SK-N-SH treated with all-trans-retinoic acid at 6 μM for 48 hours (cell line): ENCODE measurements at regions not wholly inside any gene's neighbourhood (a gene's known extent, or its start where the extent isn't known, plus 50 kb on each side); places are given as distances from the start of the nearest gene placed in this dataset.

Experiments
- ATAC-seq: fragments of 200-7000 bp; cut with Tn5 transposase; 3 replicates; pipeline ENCODE4 v1.9.1; 2020; ENCODE audit warnings: mild to moderate bottlenecking, moderate library complexity
- ARNTL ChIP-seq: fragments of 450-650 bp; formaldehyde crosslinking; IDR thresholded peaks from 2 replicates; pipeline ENCODE4 v1.5.0; 2020; ENCODE audit warnings: low read depth, mild to moderate bottlenecking, moderate library complexity, borderline replicate concordance
- BACH2 ChIP-seq: fragments of 250-450 bp; sonication (Bioruptor Pico); IDR thresholded peaks from 2 replicates; pipeline ENCODE4 v1.9.0; 2021; ENCODE audit warnings: mild to moderate bottlenecking, borderline replicate concordance
- CSDC2 ChIP-seq: fragments of 250-450 bp; sonication (Bioruptor Pico); IDR thresholded peaks from 2 replicates; pipeline ENCODE4 v1.5.0; 2020; ENCODE audit warnings: mild to moderate bottlenecking, moderate library complexity
- ESRRG ChIP-seq: fragments of 250-450 bp; sonication (Bioruptor Pico); IDR thresholded peaks from 2 replicates; pipeline ENCODE4 v1.6.1; 2021; ENCODE audit warnings: mild to moderate bottlenecking
- GLIS3 ChIP-seq: fragments of 250-450 bp; sonication (Bioruptor Pico); IDR thresholded peaks from 2 replicates; pipeline ENCODE4 v1.5.0; 2020; ENCODE audit warnings: mild to moderate bottlenecking, moderate library complexity
- ISL1 ChIP-seq: fragments of 250-450 bp; sonication (Bioruptor Pico); IDR thresholded peaks from 2 replicates; pipeline ENCODE4 v2.1.2; 2022; ENCODE audit warnings: mild to moderate bottlenecking, moderate library complexity
- OSR1 ChIP-seq: fragments of 250-450 bp; sonication (Bioruptor Pico); IDR thresholded peaks from 2 replicates; pipeline ENCODE4 v1.8.0; 2022; ENCODE audit warnings: moderate library complexity, mild to moderate bottlenecking, inconsistent platforms
- POU6F1 ChIP-seq: fragments of 250-450 bp; sonication (Bioruptor Pico); IDR thresholded peaks from 2 replicates; pipeline ENCODE4 v1.8.0; 2021; ENCODE audit warnings: low read depth, mild to moderate bottlenecking, moderate library complexity, borderline replicate concordance
- PPARA ChIP-seq: fragments of 250-450 bp; sonication (Bioruptor Pico); IDR thresholded peaks from 2 replicates; pipeline ENCODE4 v1.5.0; 2020; ENCODE audit warnings: mild to moderate bottlenecking, borderline replicate concordance
- RARB ChIP-seq: fragments of 250-450 bp; sonication (Bioruptor Pico); IDR thresholded peaks from 2 replicates; pipeline ENCODE4 v1.8.0; 2021; ENCODE audit warnings: mild to moderate bottlenecking, moderate library complexity
- SNAI2 ChIP-seq: fragments of 250-450 bp; sonication (Bioruptor Pico); IDR thresholded peaks from 2 replicates; pipeline ENCODE4 v1.5.0; 2020; ENCODE audit warnings: mild to moderate bottlenecking, moderate library complexity
- TCF4 ChIP-seq: fragments of 250-450 bp; sonication (Bioruptor Pico); IDR thresholded peaks from 2 replicates; pipeline ENCODE4 v1.8.0; 2021; ENCODE audit warnings: mild to moderate bottlenecking, moderate library complexity, borderline replicate concordance
- TOX ChIP-seq: fragments of 250-450 bp; sonication (Bioruptor Pico); IDR thresholded peaks from 2 replicates; pipeline ENCODE4 v1.8.0; 2021; ENCODE audit warnings: mild to moderate bottlenecking, moderate library complexity, borderline replicate concordance
- ZC3H10 ChIP-seq: fragments of 250-450 bp; sonication (Bioruptor Pico); IDR thresholded peaks from 2 replicates; pipeline ENCODE4 v1.5.1; 2021; ENCODE audit warnings: mild to moderate bottlenecking, moderate library complexity
- ZFP3 ChIP-seq: fragments of 250-450 bp; sonication (Bioruptor Pico); IDR thresholded peaks from 2 replicates; pipeline ENCODE4 v1.5.0; 2020; ENCODE audit warnings: mild to moderate bottlenecking, moderate library complexity
- ZNF565 ChIP-seq: fragments of 450-650 bp; formaldehyde crosslinking; conservative IDR thresholded peaks from 2 replicates; pipeline ENCODE4 v1.5.0; 2020; ENCODE audit warnings: low read depth, mild to moderate bottlenecking, moderate library complexity
- ZNF70 ChIP-seq: fragments of 450-650 bp; formaldehyde crosslinking; IDR thresholded peaks from 2 replicates; pipeline ENCODE4 v1.5.0; 2020; ENCODE audit warnings: mild to moderate bottlenecking, moderate library complexity
- ZNF8 ChIP-seq: fragments of 450-650 bp; formaldehyde crosslinking; IDR thresholded peaks from 2 replicates; pipeline ENCODE4 v1.5.0; 2020; ENCODE audit warnings: mild to moderate bottlenecking, moderate library complexity
- TF ChIP-seq, protein P1 (sequence below): fragments of 250-450 bp; sonication (Bioruptor Pico); IDR thresholded peaks from 2 replicates; pipeline ENCODE4 v1.5.1; 2020; ENCODE audit warnings: low read depth, mild to moderate bottlenecking, moderate library complexity
- TF ChIP-seq, protein P2 (sequence below): fragments of 250-450 bp; sonication (Bioruptor Pico); IDR thresholded peaks from 2 replicates; pipeline ENCODE4 v1.8.0; 2020; ENCODE audit warnings: mild to moderate bottlenecking, moderate library complexity, borderline replicate concordance
- TF ChIP-seq, protein P3 (sequence below): fragments of 250-450 bp; sonication (Bioruptor Pico); IDR thresholded peaks from 2 replicates; pipeline ENCODE4 v1.5.1; 2021; ENCODE audit warnings: mild to moderate bottlenecking, moderate library complexity
- TF ChIP-seq, protein P4 (sequence below): fragments of 250-450 bp; sonication (Bioruptor Pico); IDR thresholded peaks from 2 replicates; pipeline ENCODE4 v1.5.0; 2020; ENCODE audit warnings: mild to moderate bottlenecking, moderate library complexity

DNA sequence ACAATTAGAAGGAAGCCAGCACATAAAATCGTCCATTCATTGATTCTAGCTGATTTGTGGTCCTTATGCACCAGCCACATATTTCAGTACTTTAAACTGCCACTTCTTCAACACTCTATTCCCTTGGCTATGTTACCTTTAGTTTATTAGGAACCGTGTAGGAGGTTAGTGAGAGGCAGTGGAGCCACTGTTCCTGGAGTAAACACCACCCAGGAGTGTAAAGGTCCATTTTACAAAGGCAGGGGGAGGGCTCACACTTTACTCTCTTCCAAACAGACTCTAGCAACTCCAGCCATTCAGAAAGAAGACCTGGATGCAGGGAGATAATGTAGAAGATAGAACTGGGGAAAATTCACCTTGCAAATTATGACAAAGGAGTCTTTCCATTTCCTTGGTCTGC, 170.2 kb upstream of the RPS23 start:
- no peak for ATAC-seq

GRCh38 chr5:82447913-82448312, 169.8 kb upstream of the RPS23 start:
- ATAC-seq: no peak
- TF ChIP-seq SNAI2 (no peak), TCF4 (CRISPR knock-in tag) (no peak), PPARA (CRISPR knock-in tag) (no peak), ZNF70 (no peak), ISL1 (CRISPR knock-in tag) (no peak)

More for the DNA sequence above, 170.2 kb upstream of the RPS23 start:
- TF ChIP-seq, protein P1, sequence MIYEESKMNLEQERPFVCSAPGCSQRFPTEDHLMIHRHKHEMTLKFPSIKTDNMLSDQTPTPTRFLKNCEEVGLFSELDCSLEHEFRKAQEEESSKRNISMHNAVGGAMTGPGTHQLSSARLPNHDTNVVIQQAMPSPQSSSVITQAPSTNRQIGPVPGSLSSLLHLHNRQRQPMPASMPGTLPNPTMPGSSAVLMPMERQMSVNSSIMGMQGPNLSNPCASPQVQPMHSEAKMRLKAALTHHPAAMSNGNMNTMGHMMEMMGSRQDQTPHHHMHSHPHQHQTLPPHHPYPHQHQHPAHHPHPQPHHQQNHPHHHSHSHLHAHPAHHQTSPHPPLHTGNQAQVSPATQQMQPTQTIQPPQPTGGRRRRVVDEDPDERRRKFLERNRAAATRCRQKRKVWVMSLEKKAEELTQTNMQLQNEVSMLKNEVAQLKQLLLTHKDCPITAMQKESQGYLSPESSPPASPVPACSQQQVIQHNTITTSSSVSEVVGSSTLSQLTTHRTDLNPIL (CRISPR knock-in tag): no peak
- TF ChIP-seq ZFP3: no peak
- TF ChIP-seq ESRRG (CRISPR knock-in tag): no peak
- no peak for TF ChIP-seq TCF4 (CRISPR knock-in tag)
- no peak for TF ChIP-seq TOX
- no peak for TF ChIP-seq RARB (CRISPR knock-in tag)
- TF ChIP-seq OSR1 (CRISPR knock-in tag): no peak
- TF ChIP-seq, protein P2, sequence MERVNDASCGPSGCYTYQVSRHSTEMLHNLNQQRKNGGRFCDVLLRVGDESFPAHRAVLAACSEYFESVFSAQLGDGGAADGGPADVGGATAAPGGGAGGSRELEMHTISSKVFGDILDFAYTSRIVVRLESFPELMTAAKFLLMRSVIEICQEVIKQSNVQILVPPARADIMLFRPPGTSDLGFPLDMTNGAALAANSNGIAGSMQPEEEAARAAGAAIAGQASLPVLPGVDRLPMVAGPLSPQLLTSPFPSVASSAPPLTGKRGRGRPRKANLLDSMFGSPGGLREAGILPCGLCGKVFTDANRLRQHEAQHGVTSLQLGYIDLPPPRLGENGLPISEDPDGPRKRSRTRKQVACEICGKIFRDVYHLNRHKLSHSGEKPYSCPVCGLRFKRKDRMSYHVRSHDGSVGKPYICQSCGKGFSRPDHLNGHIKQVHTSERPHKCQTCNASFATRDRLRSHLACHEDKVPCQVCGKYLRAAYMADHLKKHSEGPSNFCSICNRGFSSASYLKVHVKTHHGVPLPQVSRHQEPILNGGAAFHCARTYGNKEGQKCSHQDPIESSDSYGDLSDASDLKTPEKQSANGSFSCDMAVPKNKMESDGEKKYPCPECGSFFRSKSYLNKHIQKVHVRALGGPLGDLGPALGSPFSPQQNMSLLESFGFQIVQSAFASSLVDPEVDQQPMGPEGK (CRISPR knock-in tag): no peak
- TF ChIP-seq ZNF8 (CRISPR knock-in tag): no peak
- no peak for TF ChIP-seq POU6F1 (CRISPR knock-in tag)
- no peak for TF ChIP-seq ISL1 (CRISPR knock-in tag)
- no peak for TF ChIP-seq GLIS3
- TF ChIP-seq PPARA (CRISPR knock-in tag): no peak
- no peak for TF ChIP-seq ZC3H10
- no peak for TF ChIP-seq ARNTL (CRISPR knock-in tag)
- TF ChIP-seq, protein P3, sequence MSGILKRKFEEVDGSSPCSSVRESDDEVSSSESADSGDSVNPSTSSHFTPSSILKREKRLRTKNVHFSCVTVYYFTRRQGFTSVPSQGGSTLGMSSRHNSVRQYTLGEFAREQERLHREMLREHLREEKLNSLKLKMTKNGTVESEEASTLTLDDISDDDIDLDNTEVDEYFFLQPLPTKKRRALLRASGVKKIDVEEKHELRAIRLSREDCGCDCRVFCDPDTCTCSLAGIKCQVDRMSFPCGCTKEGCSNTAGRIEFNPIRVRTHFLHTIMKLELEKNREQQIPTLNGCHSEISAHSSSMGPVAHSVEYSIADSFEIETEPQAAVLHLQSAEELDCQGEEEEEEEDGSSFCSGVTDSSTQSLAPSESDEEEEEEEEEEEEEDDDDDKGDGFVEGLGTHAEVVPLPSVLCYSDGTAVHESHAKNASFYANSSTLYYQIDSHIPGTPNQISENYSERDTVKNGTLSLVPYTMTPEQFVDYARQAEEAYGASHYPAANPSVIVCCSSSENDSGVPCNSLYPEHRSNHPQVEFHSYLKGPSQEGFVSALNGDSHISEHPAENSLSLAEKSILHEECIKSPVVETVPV: no peak
- no peak for TF ChIP-seq CSDC2 (CRISPR knock-in tag)
- TF ChIP-seq ZNF70: no peak
- TF ChIP-seq ZNF565: no peak
- TF ChIP-seq, protein P4, sequence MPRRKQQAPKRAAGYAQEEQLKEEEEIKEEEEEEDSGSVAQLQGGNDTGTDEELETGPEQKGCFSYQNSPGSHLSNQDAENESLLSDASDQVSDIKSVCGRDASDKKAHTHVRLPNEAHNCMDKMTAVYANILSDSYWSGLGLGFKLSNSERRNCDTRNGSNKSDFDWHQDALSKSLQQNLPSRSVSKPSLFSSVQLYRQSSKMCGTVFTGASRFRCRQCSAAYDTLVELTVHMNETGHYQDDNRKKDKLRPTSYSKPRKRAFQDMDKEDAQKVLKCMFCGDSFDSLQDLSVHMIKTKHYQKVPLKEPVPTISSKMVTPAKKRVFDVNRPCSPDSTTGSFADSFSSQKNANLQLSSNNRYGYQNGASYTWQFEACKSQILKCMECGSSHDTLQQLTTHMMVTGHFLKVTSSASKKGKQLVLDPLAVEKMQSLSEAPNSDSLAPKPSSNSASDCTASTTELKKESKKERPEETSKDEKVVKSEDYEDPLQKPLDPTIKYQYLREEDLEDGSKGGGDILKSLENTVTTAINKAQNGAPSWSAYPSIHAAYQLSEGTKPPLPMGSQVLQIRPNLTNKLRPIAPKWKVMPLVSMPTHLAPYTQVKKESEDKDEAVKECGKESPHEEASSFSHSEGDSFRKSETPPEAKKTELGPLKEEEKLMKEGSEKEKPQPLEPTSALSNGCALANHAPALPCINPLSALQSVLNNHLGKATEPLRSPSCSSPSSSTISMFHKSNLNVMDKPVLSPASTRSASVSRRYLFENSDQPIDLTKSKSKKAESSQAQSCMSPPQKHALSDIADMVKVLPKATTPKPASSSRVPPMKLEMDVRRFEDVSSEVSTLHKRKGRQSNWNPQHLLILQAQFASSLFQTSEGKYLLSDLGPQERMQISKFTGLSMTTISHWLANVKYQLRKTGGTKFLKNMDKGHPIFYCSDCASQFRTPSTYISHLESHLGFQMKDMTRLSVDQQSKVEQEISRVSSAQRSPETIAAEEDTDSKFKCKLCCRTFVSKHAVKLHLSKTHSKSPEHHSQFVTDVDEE (CRISPR knock-in tag): no peak

GRCh38 chr5:82446809-82447208, 168.7 kb upstream of the RPS23 start:
- no peak for ATAC-seq
- no peak for TF ChIP-seq ISL1 (CRISPR knock-in tag)
- TF ChIP-seq GLIS3: no peak
- TF ChIP-seq, protein P1 (CRISPR knock-in tag): no peak
- no peak for TF ChIP-seq ZC3H10
- TF ChIP-seq CSDC2 (CRISPR knock-in tag): no peak
- TF ChIP-seq BACH2: no peak
- TF ChIP-seq OSR1 (CRISPR knock-in tag): no peak
- TF ChIP-seq ZFP3: no peak
- TF ChIP-seq, protein P2 (CRISPR knock-in tag): no peak
- TF ChIP-seq, protein P3: no peak
- TF ChIP-seq ZNF70: no peak
- no peak for TF ChIP-seq ZNF8 (CRISPR knock-in tag)
- TF ChIP-seq POU6F1 (CRISPR knock-in tag): no peak
